SK-N-SH (cell line): ENCODE measurements at regions not wholly inside any gene's neighbourhood (a gene's known extent, or its start where the extent isn't known, plus 50 kb on each side); places are given as distances from the start of the nearest gene placed in this dataset.

Experiments used
- CTCF ChIA-PET: fragments of 300-600, 350-600 bp; formaldehyde crosslinking; extraction: SDS; loops from one replicate; lab custom pipeline; 2021; lab: Yijun Ruan, JAX
- POLR2A ChIA-PET: fragments of 350-600 bp; sonication (Branson Sonifier 250); formaldehyde crosslinking; extraction: SDS; loops from one replicate; lab custom pipeline; 2020; ENCODE audit warnings: antibody characterized with exemption, inconsistent platforms; lab: Yijun Ruan, JAX
- DNase-seq: peaks from one replicate; pipeline ENCODE4 v3.0.0; 2012
- H2AFZ ChIP-seq: fragments of 200-600 bp; sonication (generic); 2 replicates; pipeline ENCODE4 v1.8.1; 2016; ENCODE audit warnings: antibody characterized with exemption, mild to moderate bottlenecking, low read depth
- H3F3A ChIP-seq: fragments of 200-600 bp; sonication (generic); replicated peaks from 2 replicates; pipeline ENCODE3; 2016; ENCODE audit warnings: antibody characterized with exemption, mild to moderate bottlenecking; ENCODE audit not compliant: insufficient read depth
- H3K27ac ChIP-seq, 2 experiments: fragments of 200-500 bp in 1 of 2; fragments of 200-600 bp in 1 of 2; sonication (Bioruptor generic) in 1 of 2; sonication (generic), shearing (Covaris generic) in 1 of 2; 2 replicates each; pipeline versions ENCODE4 v1.5.1 to v1.6.1; 2014 to 2016; ENCODE audit warnings: low read depth in 2 of 2, inconsistent platforms in 1 of 2, low read length in 1 of 2, mild to moderate bottlenecking in 1 of 2, mixed read lengths in 1 of 2
- H3K27me3 ChIP-seq: fragments of 200-600 bp; sonication (generic), shearing (Covaris generic); 2 replicates; pipeline ENCODE4 v1.6.1; 2016; ENCODE audit warnings: mixed run types; ENCODE audit not compliant: insufficient read depth
- H3K36me3 ChIP-seq, 2 experiments: fragments of 200-500 bp in 1 of 2; fragments of 200-600 bp in 1 of 2; sonication (Bioruptor generic) in 1 of 2; sonication (generic) in 1 of 2; replicated peaks in 1 of 2; 2 replicates each; pipeline versions ENCODE3 to v1.5.1; 2014 to 2016; ENCODE audit warnings: low read length in 1 of 2, mild to moderate bottlenecking in 1 of 2; ENCODE audit not compliant: insufficient read depth in 2 of 2, control insufficient read depth in 1 of 2
- H3K4me1 ChIP-seq, 2 experiments: fragments of 200-500 bp in 1 of 2; fragments of 200-600 bp in 1 of 2; sonication (Bioruptor generic) in 1 of 2; sonication (generic), shearing (Covaris generic) in 1 of 2; 2 replicates each; pipeline versions ENCODE4 v1.5.1 to v1.6.1; 2014 to 2016; ENCODE audit warnings: low read depth in 1 of 2, low read length in 1 of 2, mixed run types in 1 of 2; ENCODE audit not compliant: insufficient read depth in 2 of 2, control insufficient read depth in 1 of 2
- H3K4me2 ChIP-seq: fragments of 200-600 bp; sonication (generic), shearing (Covaris generic); 2 replicates; pipeline ENCODE4 v1.6.1; 2017; ENCODE audit warnings: mixed run types
- H3K4me3 ChIP-seq, 2 experiments: fragments of 200-500 bp in 1 of 2; fragments of 200-600 bp in 1 of 2; sonication (Bioruptor generic) in 1 of 2; sonication (generic), shearing (Covaris generic) in 1 of 2; 2 replicates each; pipeline versions ENCODE4 v1.5.1 to v1.8.1; 2014 to 2016; ENCODE audit warnings: low read depth in 2 of 2, inconsistent platforms in 1 of 2, low read length in 1 of 2, mild to moderate bottlenecking in 1 of 2, mixed read lengths in 1 of 2, moderate library complexity in 1 of 2
- H3K79me2 ChIP-seq: fragments of 200-600 bp; sonication (generic); 2 replicates; pipeline ENCODE4 v1.8.1; 2017; ENCODE audit warnings: mild to moderate bottlenecking; ENCODE audit not compliant: insufficient read depth
- H3K9ac ChIP-seq: fragments of 200-600 bp; sonication (generic); 2 replicates; pipeline ENCODE4 v1.6.1; 2017; ENCODE audit warnings: mixed run types
- H3K9me2 ChIP-seq: fragments of 200-600 bp; sonication (generic); 2 replicates; pipeline ENCODE4 v1.6.1; 2017; ENCODE audit warnings: mixed run types
- H3K9me3 ChIP-seq: fragments of 200-600 bp; sonication (generic); 2 replicates; pipeline ENCODE4 v1.6.1; 2017; ENCODE audit warnings: mixed run types, mild to moderate bottlenecking, moderate library complexity
- H4K20me1 ChIP-seq: fragments of 200-600 bp; sonication (generic); 2 replicates; pipeline ENCODE4 v1.6.1; 2017; ENCODE audit warnings: mild to moderate bottlenecking, mixed run types; ENCODE audit not compliant: insufficient read depth
- CHD2 ChIP-seq: fragments of 150-350 bp; IDR thresholded peaks from 2 replicates; pipeline ENCODE4 v1.6.1; 2018; ENCODE audit warnings: low read length; ENCODE audit not compliant: partially characterized antibody
- ELF1 ChIP-seq: IDR thresholded peaks from 2 replicates; pipeline ENCODE4 v1.4.0; 2012
- EZH2phosphoT487 ChIP-seq: fragments of 200-600 bp; sonication (generic); IDR thresholded peaks from 2 replicates; pipeline ENCODE4 v1.6.1; 2017; ENCODE audit warnings: low read depth, mixed run types, mild to moderate bottlenecking, antibody characterized with exemption, moderate library complexity, borderline replicate concordance
- FOSL2 ChIP-seq: IDR thresholded peaks from 2 replicates; pipeline ENCODE4 v1.4.0; 2012; ENCODE audit warnings: low read depth, mild to moderate bottlenecking, moderate library complexity, borderline replicate concordance
- FOXJ3 ChIP-seq: sonication (generic); formaldehyde crosslinking; IDR thresholded peaks from 2 replicates; pipeline ENCODE4 v1.5.1; 2020; ENCODE audit warnings: mild to moderate bottlenecking, missing genetic modification reagents
- NFIC ChIP-seq: IDR thresholded peaks from 2 replicates; pipeline ENCODE4 v1.4.0; 2012; ENCODE audit warnings: borderline replicate concordance
- PBX3 ChIP-seq: IDR thresholded peaks from 2 replicates; pipeline ENCODE4; 2012
- RAD21 ChIP-seq: IDR thresholded peaks from 2 replicates; pipeline ENCODE4 v1.6.1; 2012; ENCODE audit warnings: mild to moderate bottlenecking, low read length
- REST ChIP-seq: IDR thresholded peaks from 2 replicates; pipeline ENCODE4 v1.6.1; 2012; ENCODE audit warnings: mild to moderate bottlenecking, low read depth, low read length, moderate library complexity
- RFX5 ChIP-seq: IDR thresholded peaks from 2 replicates; pipeline ENCODE4 v1.6.1; 2012; ENCODE audit warnings: mild to moderate bottlenecking, improper control_type of control experiment, low read length
- RXRA ChIP-seq: IDR thresholded peaks from 2 replicates; pipeline ENCODE4 v1.4.0; 2012; ENCODE audit warnings: low read depth, mild to moderate bottlenecking, borderline replicate concordance
- TAF1 ChIP-seq: IDR thresholded peaks from 2 replicates; pipeline ENCODE4 v1.6.1; 2012; ENCODE audit warnings: low read depth, mild to moderate bottlenecking, low read length, moderate library complexity, borderline replicate concordance
- TEAD4 ChIP-seq: IDR thresholded peaks from 2 replicates; pipeline ENCODE4 v1.4.0; 2012; ENCODE audit warnings: mild to moderate bottlenecking, borderline replicate concordance; ENCODE audit not compliant: insufficient read depth
- YY1 ChIP-seq: IDR thresholded peaks from 2 replicates; pipeline ENCODE4 v1.4.0; 2012; ENCODE audit warnings: low read depth, mild to moderate bottlenecking
- ZBTB33 ChIP-seq: IDR thresholded peaks from 2 replicates; pipeline ENCODE4 v1.4.0; 2012; ENCODE audit warnings: low read depth, borderline replicate concordance
- whole genome bisulfite sequencing: methylation state at CpG from one replicate; pipeline ENCODE4 v1.1.6; 2017; ENCODE audit warnings: low lambda C conversion rate; 5-methylcytosine and 5-hydroxymethylcytosine counted together
- TF ChIP-seq, protein P1 (sequence below): fragments of 200-600 bp; sonication (generic); IDR thresholded peaks from 2 replicates; pipeline ENCODE4 v1.6.1; 2017; ENCODE audit warnings: antibody characterized with exemption, mild to moderate bottlenecking, moderate library complexity
- TF ChIP-seq, protein P2 (sequence below): fragments of 150-350 bp; IDR thresholded peaks from 2 replicates; pipeline ENCODE4 v1.6.1; 2016; ENCODE audit warnings: mild to moderate bottlenecking, low read depth, low read length
- TF ChIP-seq, protein P3 (sequence below): IDR thresholded peaks from 2 replicates; pipeline ENCODE4 v1.4.0; 2012; ENCODE audit warnings: low read depth

DNA sequence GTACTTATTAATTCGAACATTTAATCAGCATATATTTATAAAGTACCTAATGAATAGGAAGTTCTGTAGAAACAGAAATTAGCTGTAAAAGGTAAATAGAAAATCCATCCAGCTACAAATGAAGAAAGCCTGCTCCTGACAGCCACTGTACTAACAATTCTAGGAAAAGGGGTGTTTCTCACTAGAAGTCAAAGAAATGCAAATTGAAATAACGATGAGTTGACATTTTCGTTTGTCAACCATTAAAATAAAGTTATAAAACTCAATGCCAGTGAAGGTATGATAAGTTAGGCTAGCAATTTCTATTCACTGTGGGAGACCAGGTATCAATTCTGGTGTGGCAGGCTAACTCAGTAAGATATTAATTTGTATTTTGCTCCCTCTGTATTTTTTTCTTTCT, 198.0 kb downstream of the ARL4C start:
- H3K9me3 ChIP-seq, result no peaks in the 10 kb centered on the region
- H3K27me3 ChIP-seq, result no peaks in the 10 kb centered on the region
- H3K79me2 ChIP-seq, result no peaks in the 10 kb centered on the region
- no peak overlapping the region for H3K27ac ChIP-seq
- WGBS, result 68% methylated on average over 3 of the region's 3 CpGs
- POLR2A ChIA-PET, result no interaction called here
- CTCF ChIA-PET, result interaction anchor here (0.9 to 3.1 kb wide), 5 partner anchors 10 to 247 kb away, joined by 3 to 15 read pairs (median 4); no protein-coding TSS in a partner anchor
- no peaks in the 10 kb centered on the region for H3K9me2 ChIP-seq
- no peak for DNase-seq
- no peaks in the 10 kb centered on the region for H4K20me1 ChIP-seq
- H3K4me2 ChIP-seq, result no peak overlapping the region
- no peaks in the 10 kb centered on the region for H3F3A ChIP-seq
- H3K4me1 ChIP-seq, result no peaks in the 10 kb centered on the region; a peak in 1 of 4 replicates
- H2AFZ ChIP-seq, result no peak overlapping the region
- H3K9ac ChIP-seq, result no peak overlapping the region
- no peaks in the 10 kb centered on the region for H3K36me3 ChIP-seq
- H3K4me3 ChIP-seq, result no peak overlapping the region
- no peak for TF ChIP-seq FOXJ3 (CRISPR knock-in tag)
- TF ChIP-seq TAF1, result no peak
- no peak for TF ChIP-seq RXRA
- no peak for TF ChIP-seq PBX3
- TF ChIP-seq, protein P1, sequence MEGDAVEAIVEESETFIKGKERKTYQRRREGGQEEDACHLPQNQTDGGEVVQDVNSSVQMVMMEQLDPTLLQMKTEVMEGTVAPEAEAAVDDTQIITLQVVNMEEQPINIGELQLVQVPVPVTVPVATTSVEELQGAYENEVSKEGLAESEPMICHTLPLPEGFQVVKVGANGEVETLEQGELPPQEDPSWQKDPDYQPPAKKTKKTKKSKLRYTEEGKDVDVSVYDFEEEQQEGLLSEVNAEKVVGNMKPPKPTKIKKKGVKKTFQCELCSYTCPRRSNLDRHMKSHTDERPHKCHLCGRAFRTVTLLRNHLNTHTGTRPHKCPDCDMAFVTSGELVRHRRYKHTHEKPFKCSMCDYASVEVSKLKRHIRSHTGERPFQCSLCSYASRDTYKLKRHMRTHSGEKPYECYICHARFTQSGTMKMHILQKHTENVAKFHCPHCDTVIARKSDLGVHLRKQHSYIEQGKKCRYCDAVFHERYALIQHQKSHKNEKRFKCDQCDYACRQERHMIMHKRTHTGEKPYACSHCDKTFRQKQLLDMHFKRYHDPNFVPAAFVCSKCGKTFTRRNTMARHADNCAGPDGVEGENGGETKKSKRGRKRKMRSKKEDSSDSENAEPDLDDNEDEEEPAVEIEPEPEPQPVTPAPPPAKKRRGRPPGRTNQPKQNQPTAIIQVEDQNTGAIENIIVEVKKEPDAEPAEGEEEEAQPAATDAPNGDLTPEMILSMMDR, result no peak
- TF ChIP-seq, protein P2, sequence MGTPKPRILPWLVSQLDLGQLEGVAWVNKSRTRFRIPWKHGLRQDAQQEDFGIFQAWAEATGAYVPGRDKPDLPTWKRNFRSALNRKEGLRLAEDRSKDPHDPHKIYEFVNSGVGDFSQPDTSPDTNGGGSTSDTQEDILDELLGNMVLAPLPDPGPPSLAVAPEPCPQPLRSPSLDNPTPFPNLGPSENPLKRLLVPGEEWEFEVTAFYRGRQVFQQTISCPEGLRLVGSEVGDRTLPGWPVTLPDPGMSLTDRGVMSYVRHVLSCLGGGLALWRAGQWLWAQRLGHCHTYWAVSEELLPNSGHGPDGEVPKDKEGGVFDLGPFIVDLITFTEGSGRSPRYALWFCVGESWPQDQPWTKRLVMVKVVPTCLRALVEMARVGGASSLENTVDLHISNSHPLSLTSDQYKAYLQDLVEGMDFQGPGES, result no peak
- TF ChIP-seq, protein P3, sequence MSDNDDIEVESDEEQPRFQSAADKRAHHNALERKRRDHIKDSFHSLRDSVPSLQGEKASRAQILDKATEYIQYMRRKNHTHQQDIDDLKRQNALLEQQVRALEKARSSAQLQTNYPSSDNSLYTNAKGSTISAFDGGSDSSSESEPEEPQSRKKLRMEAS, result no peak
- no peak for TF ChIP-seq ELF1
- TF ChIP-seq CHD2, result no peak
- no peak for TF ChIP-seq REST
- no peak for TF ChIP-seq NFIC
- no peak for TF ChIP-seq RAD21
- no peak for TF ChIP-seq RFX5
- TF ChIP-seq FOSL2, result no peak
- no peak for TF ChIP-seq ZBTB33
- no peak for TF ChIP-seq EZH2phosphoT487
- TF ChIP-seq TEAD4, result no peak
- TF ChIP-seq YY1, result no peak
